HEK293T (cell line): ENCODE measurements at regions not wholly inside any gene's neighbourhood (a gene's known extent, or its start where the extent isn't known, plus 50 kb on each side); places are given as distances from the start of the nearest gene placed in this dataset.

Experiments
- ELF4 ChIP-seq: fragments of 450-650 bp; IDR thresholded peaks from 2 replicates; pipeline ENCODE4 v1.6.1; 2017; ENCODE audit warnings: antibody characterized with exemption
- FOXA1 ChIP-seq: fragments of 450-650 bp; IDR thresholded peaks from 2 replicates; pipeline ENCODE4 v1.6.1; 2016; ENCODE audit warnings: mild to moderate bottlenecking
- FOXM1 ChIP-seq: fragments of 450-650 bp; IDR thresholded peaks from 2 replicates; pipeline ENCODE4 v1.6.1; 2017; ENCODE audit warnings: mild to moderate bottlenecking, borderline replicate concordance
- HDGF ChIP-seq: fragments of 450-650 bp; IDR thresholded peaks from 2 replicates; pipeline ENCODE4 v1.6.1; 2017; ENCODE audit warnings: antibody characterized with exemption, borderline replicate concordance

DNA sequence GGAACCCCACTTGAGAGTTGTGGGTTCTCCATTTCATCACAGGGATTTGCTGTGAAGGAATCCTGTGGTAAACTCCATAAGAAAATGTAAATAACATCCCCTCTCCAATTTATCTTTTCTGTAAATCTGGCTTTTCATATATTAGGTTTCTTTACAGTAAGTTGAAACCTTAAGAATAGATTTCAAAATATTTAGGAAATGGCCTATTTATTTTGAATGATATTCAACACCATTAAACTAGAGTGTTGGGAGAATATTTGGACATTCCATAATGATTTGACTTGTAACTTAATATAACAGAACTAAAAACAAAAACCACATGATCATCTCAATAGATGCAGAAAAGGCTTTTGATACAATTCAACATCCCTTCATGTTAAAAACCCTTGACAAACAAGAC is 197.3 kb upstream of the PGRMC2 start:
- TF ChIP-seq ELF4 (no peak), HDGF (no peak), FOXM1 (no peak), FOXA1 (no peak)
